SU-DHL-6 (cell line): ENCODE measurements at regions not wholly inside any gene's neighbourhood (a gene's known extent, or its start where the extent isn't known, plus 50 kb on each side); places are given as distances from the start of the nearest gene placed in this dataset.

ENCODE experiments used
- H2AFZ ChIP-seq: fragments of 200-600 bp; sonication (generic); 2 replicates; pipeline ENCODE4 v1.6.1; 2014; ENCODE audit warnings: low read depth, mild to moderate bottlenecking, moderate library complexity, mixed read lengths, antibody characterized with exemption, low read length; ENCODE audit not compliant: severe bottlenecking
- H3F3A ChIP-seq: fragments of 200-600 bp; shearing (Covaris generic); 2 replicates; pipeline ENCODE4 v1.6.0; 2016; ENCODE audit warnings: antibody characterized with exemption, mild to moderate bottlenecking; ENCODE audit not compliant: insufficient read depth
- H3K27ac ChIP-seq: fragments of 200-600 bp; sonication (generic); 2 replicates; pipeline ENCODE4 v1.5.1; 2016; ENCODE audit warnings: low read depth, mild to moderate bottlenecking, low read length, moderate library complexity, mixed read lengths
- H3K27me3 ChIP-seq: fragments of 200-600 bp; sonication (generic), shearing (Covaris generic); 2 replicates; pipeline ENCODE4 v1.6.0; 2014; ENCODE audit warnings: mild to moderate bottlenecking, low read length
- H3K36me3 ChIP-seq: fragments of 200-600 bp; sonication (generic); 2 replicates; pipeline ENCODE4 v1.6.1; 2014; ENCODE audit warnings: mild to moderate bottlenecking, low read length, mixed read lengths
- H3K4me2 ChIP-seq: fragments of 300-600, 200-600 bp; shearing (Covaris generic), sonication (generic); 2 replicates; pipeline ENCODE4 v1.6.0; 2014; ENCODE audit warnings: low read length, low read depth, mild to moderate bottlenecking; ENCODE audit not compliant: poor library complexity, severe bottlenecking
- H3K4me3 ChIP-seq: fragments of 200-600 bp; sonication (generic); 2 replicates; pipeline ENCODE4 v1.5.1; 2014; ENCODE audit warnings: antibody characterized with exemption, low read length, mild to moderate bottlenecking, mixed read lengths; ENCODE audit not compliant: insufficient read depth, poor library complexity, severe bottlenecking
- H3K79me2 ChIP-seq: fragments of 200-600 bp; sonication (generic); 2 replicates; pipeline ENCODE4 v1.6.1; 2014; ENCODE audit warnings: mild to moderate bottlenecking, low read length, moderate library complexity; ENCODE audit not compliant: insufficient read depth
- H3K9ac ChIP-seq: fragments of 200-600 bp; sonication (generic); 2 replicates; pipeline ENCODE4 v1.7.0; 2014; ENCODE audit warnings: mild to moderate bottlenecking, low read length
- H3K9me2 ChIP-seq: fragments of 200-600 bp; sonication (generic); replicated peaks from 2 replicates; pipeline ENCODE4 v1.6.1; 2014; ENCODE audit warnings: low read length; ENCODE audit not compliant: insufficient read depth
- H3K9me3 ChIP-seq: fragments of 200-600 bp; sonication (generic); 2 replicates; pipeline ENCODE4 v1.6.1; 2014; ENCODE audit warnings: low read length, mixed read lengths; ENCODE audit not compliant: insufficient read depth
- H4K20me1 ChIP-seq: fragments of 200-600 bp; sonication (generic); 2 replicates; pipeline ENCODE4 v1.6.1; 2014; ENCODE audit warnings: low read depth, mild to moderate bottlenecking, antibody characterized with exemption, low read length, moderate library complexity, mixed read lengths
- CTCF ChIP-seq: fragments of 200-600 bp; sonication (generic); IDR thresholded peaks from one replicate; pipeline ENCODE4 v1.5.1; 2017; ENCODE audit warnings: antibody characterized with exemption, mild to moderate bottlenecking, low read length, moderate library complexity; ENCODE audit not compliant: insufficient read depth, poor library complexity, severe bottlenecking
- EZH2phosphoT487 ChIP-seq: fragments of 200-600 bp; sonication (generic), shearing (Covaris generic); conservative IDR thresholded peaks from 2 replicates; pipeline ENCODE4 v1.6.1; 2018; ENCODE audit warnings: mild to moderate bottlenecking, antibody characterized with exemption, low read length, moderate library complexity, mixed read lengths

- Histone ChIP-seq H3K9me2 (no peaks in the 10 kb centered on the region), H3K9me3 (no peaks in the 10 kb centered on the region), H3K79me2 (no peaks in the 10 kb centered on the region), H3K9ac (no peak overlapping the region), H3K27me3 (no peaks in the 10 kb centered on the region), H3K36me3 (no peaks in the 10 kb centered on the region), H3F3A (no peaks in the 10 kb centered on the region), H3K27ac (no peak overlapping the region), H3K4me3 (no peak overlapping the region), H2AFZ (peak overlapping the region; percentile 9), H4K20me1 (no peaks in the 10 kb centered on the region), H3K4me2 (no peak overlapping the region)
- TF ChIP-seq EZH2phosphoT487, result no peak
- no peak for TF ChIP-seq CTCF
Measured at GRCh38 chr4:34566091-34566490, 1678.2 kb downstream of the ARAP2 start.

GRCh38 chr4:34572026-34572425 is 1672.3 kb downstream of the ARAP2 start:
- H3K9ac ChIP-seq, result no peak overlapping the region
- H3K27me3 ChIP-seq, result no peaks in the 10 kb centered on the region
- H3K27ac ChIP-seq, result no peak overlapping the region
- H3K79me2 ChIP-seq, result no peaks in the 10 kb centered on the region
- H3K36me3 ChIP-seq, result no peaks in the 10 kb centered on the region
- no peaks in the 10 kb centered on the region for H3K9me2 ChIP-seq
- no peak overlapping the region for H3K4me2 ChIP-seq
- no peaks in the 10 kb centered on the region for H3F3A ChIP-seq
- no peaks in the 10 kb centered on the region for H3K9me3 ChIP-seq
- TF ChIP-seq CTCF, result no peak
- no peak for TF ChIP-seq EZH2phosphoT487
- no peaks in the 10 kb centered on the region for H4K20me1 ChIP-seq
- H2AFZ ChIP-seq, result no peak overlapping the region
- H3K4me3 ChIP-seq, result no peak overlapping the region

GRCh38 chr4:34615315-34615714 is 1629.0 kb downstream of the ARAP2 start:
- no peak overlapping the region for H3K27ac ChIP-seq
- no peaks in the 10 kb centered on the region for H3K9me2 ChIP-seq
- H3K27me3 ChIP-seq, result no peaks in the 10 kb centered on the region
- no peaks in the 10 kb centered on the region for H3K9me3 ChIP-seq
- no peaks in the 10 kb centered on the region for H3K36me3 ChIP-seq
- H3K9ac ChIP-seq, result no peak overlapping the region
- H3K4me3 ChIP-seq, result no peak overlapping the region
- H2AFZ ChIP-seq, result peak overlapping the region; percentile 14
- no peaks in the 10 kb centered on the region for H3K79me2 ChIP-seq
- no peaks in the 10 kb centered on the region for H4K20me1 ChIP-seq
- TF ChIP-seq CTCF (no peak), EZH2phosphoT487 (no peak)
- H3K4me2 ChIP-seq, result no peak overlapping the region
- H3F3A ChIP-seq, result no peaks in the 10 kb centered on the region
